ENCODE measurements at regions not wholly inside any gene's neighbourhood (a gene's known extent, or its start where the extent isn't known, plus 50 kb on each side); places are given as distances from the start of the nearest gene placed in this dataset.

DNA sequence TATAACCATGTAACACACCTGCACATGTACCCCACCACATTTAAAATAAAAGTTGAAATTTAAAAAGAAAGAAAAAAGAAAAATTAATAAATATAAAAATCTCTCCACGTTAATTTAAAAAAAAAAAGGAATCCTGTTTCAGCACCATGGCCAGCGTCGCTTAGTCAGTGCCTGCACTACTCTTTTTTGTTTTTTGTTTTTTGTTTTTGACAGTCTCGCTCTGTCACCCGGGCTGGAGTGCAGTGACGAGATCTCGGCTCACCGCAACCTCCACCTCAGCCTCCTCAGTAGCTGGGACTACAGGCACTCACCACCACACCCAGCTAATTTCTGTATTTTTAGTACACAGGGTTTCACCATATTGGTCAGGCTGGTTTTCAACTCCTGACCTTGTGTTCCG lies 835.9 kb downstream of the UQCRFS1 start:
- Histone ChIP-seq H3K9me3 (no peaks in the 10 kb centered on the region), H3K36me3 (no peaks in the 10 kb centered on the region)
- DNase-seq, result no peak

DNA sequence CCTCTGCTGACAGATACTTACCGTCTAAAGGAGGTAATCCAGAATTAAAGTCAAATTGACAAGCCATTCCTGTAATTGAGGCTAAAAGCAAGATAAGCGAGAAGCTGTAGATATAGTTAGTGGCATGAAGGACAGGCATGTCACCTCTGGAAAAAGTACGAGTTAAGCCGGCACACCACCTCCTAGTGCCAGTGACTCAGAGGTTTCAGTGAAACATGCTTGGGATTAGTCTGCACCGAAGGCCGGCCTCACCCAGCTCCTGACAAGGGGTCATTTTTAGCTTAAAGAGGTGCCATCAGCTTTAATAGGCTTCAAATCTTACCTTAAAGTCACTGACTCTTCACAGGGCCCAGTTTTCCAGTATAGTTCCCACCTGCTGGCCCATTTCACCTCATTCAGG lies 838.0 kb downstream of the UQCRFS1 start:
- H3K27me3 ChIP-seq, result peaks cover 0 to 4% (median 0%) of the 10 kb centered on the region in 3 donors
- 89 to 90% methylated on average over 6 of the region's 6 CpGs for WGBS, 2 donors
- no peaks in the 10 kb centered on the region for H3K9me3 ChIP-seq
- no peak overlapping the region for H3K4me3 ChIP-seq
- H3K36me3 ChIP-seq, result no peaks in the 10 kb centered on the region
- intact Hi-C loops (cut with DNase I), result no loop called here
- DNase-seq, result no peak
- no peaks in the 10 kb centered on the region for H3K4me1 ChIP-seq
- H3K27ac ChIP-seq, result no peak overlapping the region
- TF ChIP-seq POLR2A (IDR thresholded peaks at IDR 0.05) (no peak), POLR2AphosphoS5 (IDR thresholded peaks at IDR 0.05) (no peak), EP300 (IDR thresholded peaks at IDR 0.05) (no peak)
- TF ChIP-seq, protein P1, sequence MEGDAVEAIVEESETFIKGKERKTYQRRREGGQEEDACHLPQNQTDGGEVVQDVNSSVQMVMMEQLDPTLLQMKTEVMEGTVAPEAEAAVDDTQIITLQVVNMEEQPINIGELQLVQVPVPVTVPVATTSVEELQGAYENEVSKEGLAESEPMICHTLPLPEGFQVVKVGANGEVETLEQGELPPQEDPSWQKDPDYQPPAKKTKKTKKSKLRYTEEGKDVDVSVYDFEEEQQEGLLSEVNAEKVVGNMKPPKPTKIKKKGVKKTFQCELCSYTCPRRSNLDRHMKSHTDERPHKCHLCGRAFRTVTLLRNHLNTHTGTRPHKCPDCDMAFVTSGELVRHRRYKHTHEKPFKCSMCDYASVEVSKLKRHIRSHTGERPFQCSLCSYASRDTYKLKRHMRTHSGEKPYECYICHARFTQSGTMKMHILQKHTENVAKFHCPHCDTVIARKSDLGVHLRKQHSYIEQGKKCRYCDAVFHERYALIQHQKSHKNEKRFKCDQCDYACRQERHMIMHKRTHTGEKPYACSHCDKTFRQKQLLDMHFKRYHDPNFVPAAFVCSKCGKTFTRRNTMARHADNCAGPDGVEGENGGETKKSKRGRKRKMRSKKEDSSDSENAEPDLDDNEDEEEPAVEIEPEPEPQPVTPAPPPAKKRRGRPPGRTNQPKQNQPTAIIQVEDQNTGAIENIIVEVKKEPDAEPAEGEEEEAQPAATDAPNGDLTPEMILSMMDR (IDR thresholded peaks at IDR 0.05), result no peak

More for the DNA sequence above, 835.9 kb downstream of the UQCRFS1 start:
- no peak overlapping the region for H3K4me3 ChIP-seq
- intact Hi-C loops (cut with DNase I), result no loop called here
- TF ChIP-seq EP300 (IDR thresholded peaks at IDR 0.05) (no peak), POLR2A (IDR thresholded peaks at IDR 0.05) (no peak), POLR2AphosphoS5 (IDR thresholded peaks at IDR 0.05) (no peak)
- TF ChIP-seq, protein P1 (IDR thresholded peaks at IDR 0.05), result no peak
- H3K4me1 ChIP-seq, result no peaks in the 10 kb centered on the region
- 30 to 37% methylated on average over 9 of the region's 9 CpGs for WGBS, 2 donors
- no peaks in the 10 kb centered on the region for H3K27me3 ChIP-seq
- no peak overlapping the region for H3K27ac ChIP-seq

DNA sequence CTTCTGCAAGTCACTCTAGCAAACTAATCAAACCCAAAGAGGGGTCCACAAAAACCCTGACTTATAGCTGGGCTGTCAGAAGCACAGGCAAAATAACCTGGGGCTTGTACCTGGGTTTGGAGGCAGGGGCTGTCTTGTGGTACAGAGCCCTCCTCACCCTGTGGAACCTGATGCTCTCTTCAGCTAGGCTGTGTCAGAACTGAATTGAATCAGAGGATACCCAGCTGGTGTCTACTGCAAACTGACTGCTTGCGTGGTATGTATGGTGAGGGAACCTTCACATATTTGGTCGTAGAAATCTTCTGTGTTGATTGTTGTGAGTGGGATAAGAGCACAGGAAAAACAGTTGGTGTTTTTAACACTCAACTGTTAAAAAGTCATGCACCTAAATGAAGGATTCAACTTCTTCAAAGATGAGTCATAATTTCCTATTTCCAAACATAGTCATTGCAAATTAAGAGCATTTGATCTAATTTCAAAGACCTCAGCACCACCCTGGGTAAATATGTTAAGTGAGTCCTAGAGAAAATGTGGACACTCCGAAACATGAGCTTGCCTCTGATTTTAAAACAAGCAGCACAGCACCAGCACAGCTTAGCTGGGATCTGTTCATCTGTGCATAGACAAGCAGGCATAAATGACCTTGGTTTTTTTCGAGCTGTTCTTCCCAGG lies 840.2 kb downstream of the UQCRFS1 start:
- Histone ChIP-seq H3K27me3 (peaks cover 0 to 4% (median 0%) of the 10 kb centered on the region in 3 donors), H3K36me3 (no peaks in the 10 kb centered on the region), H3K4me1 (no peaks in the 10 kb centered on the region), H3K4me3 (no peak overlapping the region), H3K27ac (no peak overlapping the region), H3K9me3 (no peaks in the 10 kb centered on the region)
- WGBS, 2 donors, result 57 to 71% methylated on average over 4 of the region's 4 CpGs
- intact Hi-C loops (cut with DNase I), result no loop called here
- no peak for DNase-seq
- TF ChIP-seq EP300 (IDR thresholded peaks at IDR 0.05) (no peak), POLR2A (IDR thresholded peaks at IDR 0.05) (no peak), POLR2AphosphoS5 (IDR thresholded peaks at IDR 0.05) (no peak)
- TF ChIP-seq, protein P1 (IDR thresholded peaks at IDR 0.05), result no peak

DNA sequence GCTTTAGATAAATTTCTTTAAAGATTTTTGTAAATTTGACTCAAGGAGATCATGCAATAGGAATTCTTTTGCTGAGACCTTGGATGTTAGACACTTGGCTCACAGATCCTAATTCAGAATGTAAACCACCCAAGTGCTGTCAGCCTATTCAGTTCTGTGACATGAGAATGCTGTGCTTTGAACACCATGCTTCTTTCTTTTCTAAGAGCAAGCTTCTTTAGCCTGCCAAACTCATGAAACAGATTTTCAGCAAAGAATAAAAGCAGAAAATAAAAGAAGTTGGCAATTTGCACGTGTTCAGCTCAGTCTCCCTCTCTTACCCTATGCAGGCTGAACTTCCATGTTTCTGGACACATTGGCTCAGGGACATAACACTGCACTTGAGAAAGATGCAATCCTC lies 845.8 kb downstream of the UQCRFS1 start:
- 56 to 61% methylated on average over 1 of the region's 1 CpG for WGBS, 2 donors
- TF ChIP-seq POLR2A (IDR thresholded peaks at IDR 0.05), result no peak
- no peak for TF ChIP-seq EP300 (IDR thresholded peaks at IDR 0.05)
- TF ChIP-seq, protein P1 (IDR thresholded peaks at IDR 0.05), result no peak
- TF ChIP-seq POLR2AphosphoS5 (IDR thresholded peaks at IDR 0.05), result no peak

DNA sequence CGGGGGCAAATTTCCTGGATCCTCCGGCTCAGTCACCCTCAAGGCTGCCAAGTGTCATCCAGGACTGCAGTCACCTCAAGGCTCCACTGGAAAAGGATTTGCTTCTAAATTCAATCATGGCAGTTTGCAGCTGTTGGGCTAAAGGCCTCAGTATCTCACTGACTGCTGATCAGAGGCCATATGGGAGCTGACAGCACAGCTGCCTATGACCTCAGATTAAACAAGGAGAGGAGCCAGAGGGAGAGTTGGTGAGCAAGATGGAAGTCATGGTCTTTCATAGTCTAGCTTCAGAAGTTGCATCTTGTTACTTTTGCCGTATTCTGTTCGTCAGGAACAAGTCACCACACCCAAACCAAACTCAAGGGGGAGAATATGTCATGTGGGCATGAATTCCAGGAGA lies 849.7 kb downstream of the UQCRFS1 start:
- no peaks in the 10 kb centered on the region for H3K9me3 ChIP-seq
- H3K27me3 ChIP-seq, result no peaks in the 10 kb centered on the region
- intact Hi-C loops (cut with DNase I), result no loop called here
- no peak overlapping the region for H3K27ac ChIP-seq
- no peaks in the 10 kb centered on the region for H3K36me3 ChIP-seq
- TF ChIP-seq POLR2AphosphoS5 (IDR thresholded peaks at IDR 0.05) (no peak), EP300 (IDR thresholded peaks at IDR 0.05) (no peak), POLR2A (IDR thresholded peaks at IDR 0.05) (no peak)
- TF ChIP-seq, protein P1 (IDR thresholded peaks at IDR 0.05), result no peak
- WGBS, 2 donors, result 84 to 89% methylated on average over 4 of the region's 4 CpGs
- no peak overlapping the region for H3K4me3 ChIP-seq
- DNase-seq, result no peak
- H3K4me1 ChIP-seq, result no peaks in the 10 kb centered on the region

More for the DNA sequence above, 845.8 kb downstream of the UQCRFS1 start:
- intact Hi-C loops (cut with DNase I), result no loop called here
- Histone ChIP-seq H3K27ac (no peak overlapping the region), H3K27me3 (peaks cover 0 to 4% (median 0%) of the 10 kb centered on the region in 3 donors), H3K4me3 (no peak overlapping the region), H3K36me3 (no peaks in the 10 kb centered on the region), H3K9me3 (no peaks in the 10 kb centered on the region), H3K4me1 (no peaks in the 10 kb centered on the region)
- DNase-seq, result no peak

Measured in sigmoid colon (tissue), 6 donors.